Transverse colon (tissue), 4 donors: ENCODE measurements at regions not wholly inside any gene's neighbourhood (a gene's known extent, or its start where the extent isn't known, plus 50 kb on each side); places are given as distances from the start of the nearest gene placed in this dataset.

Experiments
- POLR2A ChIP-seq: fragments of 450-650 bp; IDR thresholded peaks from one replicate; pipeline ENCODE4 v1.6.1; 2016; ENCODE audit warnings: antibody characterized with exemption, mild to moderate bottlenecking, moderate library complexity
- POLR2AphosphoS5 ChIP-seq, 3 donors: sonication (generic); formaldehyde crosslinking; IDR thresholded peaks; one replicate each; pipeline ENCODE4 v1.6.1; 2016; ENCODE audit warnings: antibody characterized with exemption in 3 of 3
- TF ChIP-seq, protein P1 (sequence below), 5 experiments: fragments of 200-600 bp in 3 of 5; fragments of 450-650 bp in 2 of 5; sonication (generic) in 3 of 5; IDR thresholded peaks; 1 replicate in 2 of 5; 2 replicates in 3 of 5; pipeline ENCODE4 v1.5.1; 2016 to 2017; ENCODE audit warnings: antibody characterized with exemption in 5 of 5, inconsistent platforms in 3 of 5, mild to moderate bottlenecking in 2 of 5, moderate library complexity in 1 of 5

DNA sequence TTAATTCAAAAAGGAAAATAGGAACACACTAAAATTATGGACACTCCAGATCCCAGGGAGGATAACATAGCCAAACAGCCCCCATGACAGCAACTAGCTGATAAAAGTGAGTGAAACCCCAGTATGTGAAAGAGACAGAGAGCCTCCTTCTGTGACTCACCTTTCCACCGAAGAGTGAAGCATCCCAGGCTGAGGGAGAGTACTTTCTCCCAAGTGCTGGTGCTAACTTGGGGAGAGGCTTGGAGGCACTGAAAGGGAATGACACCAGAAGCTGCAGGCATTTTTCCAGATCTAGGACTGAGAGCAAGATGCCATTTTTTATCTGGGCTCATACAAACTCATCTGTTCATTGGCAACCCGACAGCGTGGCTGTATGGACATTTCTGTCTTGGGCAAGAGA, 339.8 kb downstream of the HTR1B start:
- TF ChIP-seq POLR2AphosphoS5 (IDR thresholded peaks at IDR 0.05) (no peak), POLR2A (no peak)
- TF ChIP-seq, protein P1, sequence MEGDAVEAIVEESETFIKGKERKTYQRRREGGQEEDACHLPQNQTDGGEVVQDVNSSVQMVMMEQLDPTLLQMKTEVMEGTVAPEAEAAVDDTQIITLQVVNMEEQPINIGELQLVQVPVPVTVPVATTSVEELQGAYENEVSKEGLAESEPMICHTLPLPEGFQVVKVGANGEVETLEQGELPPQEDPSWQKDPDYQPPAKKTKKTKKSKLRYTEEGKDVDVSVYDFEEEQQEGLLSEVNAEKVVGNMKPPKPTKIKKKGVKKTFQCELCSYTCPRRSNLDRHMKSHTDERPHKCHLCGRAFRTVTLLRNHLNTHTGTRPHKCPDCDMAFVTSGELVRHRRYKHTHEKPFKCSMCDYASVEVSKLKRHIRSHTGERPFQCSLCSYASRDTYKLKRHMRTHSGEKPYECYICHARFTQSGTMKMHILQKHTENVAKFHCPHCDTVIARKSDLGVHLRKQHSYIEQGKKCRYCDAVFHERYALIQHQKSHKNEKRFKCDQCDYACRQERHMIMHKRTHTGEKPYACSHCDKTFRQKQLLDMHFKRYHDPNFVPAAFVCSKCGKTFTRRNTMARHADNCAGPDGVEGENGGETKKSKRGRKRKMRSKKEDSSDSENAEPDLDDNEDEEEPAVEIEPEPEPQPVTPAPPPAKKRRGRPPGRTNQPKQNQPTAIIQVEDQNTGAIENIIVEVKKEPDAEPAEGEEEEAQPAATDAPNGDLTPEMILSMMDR (IDR thresholded peaks at IDR 0.05), result no peak
